GM23338 (cell line): ENCODE measurements at regions not wholly inside any gene's neighbourhood (a gene's known extent, or its start where the extent isn't known, plus 50 kb on each side); places are given as distances from the start of the nearest gene placed in this dataset.

Source experiments
- ATAC-seq: fragments of 200-7000 bp; cut with Tn5 transposase; 3 replicates; pipeline ENCODE4 v1.9.1; 2020
- DNase-seq: peaks from one replicate; pipeline ENCODE4 v3.0.0-alpha.2; 2015; ENCODE audit warnings: low spot score
- H2AFZ ChIP-seq: fragments of 200-600 bp; sonication (generic); 2 replicates; pipeline ENCODE4 v1.8.0; 2016; ENCODE audit warnings: antibody characterized with exemption, mild to moderate bottlenecking, moderate library complexity
- H3F3A ChIP-seq: fragments of 200-600 bp; sonication (generic); replicated peaks from 2 replicates; pipeline ENCODE4 v1.8.0; 2017; ENCODE audit warnings: antibody characterized with exemption, mixed run types, low read depth
- H3K27ac ChIP-seq: fragments of 200-600 bp; sonication (generic); 2 replicates; pipeline ENCODE4 v1.6.1; 2016; ENCODE audit warnings: low read depth
- H3K27me3 ChIP-seq: fragments of 200-600 bp; sonication (generic); 2 replicates; pipeline ENCODE4 v1.8.0; 2016; ENCODE audit warnings: mild to moderate bottlenecking, mixed run types, moderate library complexity; ENCODE audit not compliant: insufficient read depth
- H3K36me3 ChIP-seq: fragments of 200-600 bp; sonication (generic); 2 replicates; pipeline ENCODE4 v1.8.0; 2016; ENCODE audit warnings: mild to moderate bottlenecking; ENCODE audit not compliant: insufficient read depth
- H3K4me1 ChIP-seq: fragments of 200-600 bp; sonication (generic); 2 replicates; pipeline ENCODE4 v1.8.0; 2016; ENCODE audit warnings: mild to moderate bottlenecking, moderate library complexity; ENCODE audit not compliant: insufficient read depth
- H3K4me2 ChIP-seq: fragments of 200-600 bp; sonication (generic); 2 replicates; pipeline ENCODE4 v1.7.1; 2017; ENCODE audit warnings: mixed run types
- H3K4me3 ChIP-seq: fragments of 200-600 bp; sonication (generic); 2 replicates; pipeline ENCODE4 v1.6.1; 2016; ENCODE audit warnings: mixed run types
- H3K79me2 ChIP-seq: fragments of 200-600 bp; sonication (generic); replicated peaks from 2 replicates; pipeline ENCODE4 v1.8.0; 2017; ENCODE audit warnings: mild to moderate bottlenecking; ENCODE audit not compliant: insufficient read depth
- H3K9me2 ChIP-seq: fragments of 200-600 bp; sonication (generic); 2 replicates; pipeline ENCODE4 v1.8.0; 2017; ENCODE audit not compliant: insufficient read depth
- H4K20me1 ChIP-seq: fragments of 200-600 bp; sonication (generic); replicated peaks from 2 replicates; pipeline ENCODE4 v1.8.0; 2017; ENCODE audit warnings: mild to moderate bottlenecking; ENCODE audit not compliant: insufficient read depth
- H3K27ac Mint-ChIP-seq: 2 replicates; pipeline ENCODE4 v1.8.0; 2020; ENCODE audit warnings: inconsistent platforms, mild to moderate bottlenecking, moderate library complexity, mixed read lengths
- H3K27me3 Mint-ChIP-seq: 3 replicates; pipeline ENCODE4 v1.8.0; 2022; ENCODE audit warnings: low read depth, mild to moderate bottlenecking, moderate library complexity, mixed read lengths, inconsistent platforms; ENCODE audit not compliant: insufficient read depth, poor library complexity
- H3K36me3 Mint-ChIP-seq: 3 replicates; pipeline ENCODE4 v1.8.0; 2021; ENCODE audit warnings: low read depth, mild to moderate bottlenecking, inconsistent platforms, moderate library complexity, mixed read lengths
- H3K4me1 Mint-ChIP-seq: 3 replicates; pipeline ENCODE4 v1.8.0; 2020; ENCODE audit warnings: mild to moderate bottlenecking, inconsistent platforms, mixed read lengths
- H3K4me3 Mint-ChIP-seq: 3 replicates; pipeline ENCODE4 v1.8.0; 2021; ENCODE audit warnings: moderate library complexity, mild to moderate bottlenecking, inconsistent platforms, mixed read lengths
- H3K9me3 Mint-ChIP-seq: 3 replicates; pipeline ENCODE4 v1.8.0; 2020; ENCODE audit warnings: moderate library complexity, mild to moderate bottlenecking, inconsistent platforms, mixed read lengths
- NANOG ChIP-seq: IDR thresholded peaks from 2 replicates; pipeline ENCODE4 v1.6.1; 2016; ENCODE audit warnings: antibody characterized with exemption, borderline replicate concordance
- ZNF114 ChIP-seq: fragments of 250-450 bp; sonication (Bioruptor Pico); IDR thresholded peaks from 2 replicates; pipeline ENCODE4 v1.5.0; 2020; ENCODE audit warnings: mild to moderate bottlenecking, moderate library complexity
- TF ChIP-seq, protein P1 (sequence below), 2 experiments: fragments of 200-600 bp in 1 of 2; sonication (generic) in 1 of 2; conservative IDR thresholded peaks; 2 replicates each; pipeline versions ENCODE4 v1.5.1 to v1.6.1; 2016 to 2017; ENCODE audit warnings: antibody characterized with exemption in 2 of 2, low read depth in 2 of 2, mild to moderate bottlenecking in 2 of 2, moderate library complexity in 1 of 2
- TF ChIP-seq, protein P2 (sequence below): fragments of 250-450 bp; sonication (Bioruptor Pico); IDR thresholded peaks from 2 replicates; pipeline ENCODE4 v1.5.0; 2020; ENCODE audit warnings: mild to moderate bottlenecking, moderate library complexity

DNA sequence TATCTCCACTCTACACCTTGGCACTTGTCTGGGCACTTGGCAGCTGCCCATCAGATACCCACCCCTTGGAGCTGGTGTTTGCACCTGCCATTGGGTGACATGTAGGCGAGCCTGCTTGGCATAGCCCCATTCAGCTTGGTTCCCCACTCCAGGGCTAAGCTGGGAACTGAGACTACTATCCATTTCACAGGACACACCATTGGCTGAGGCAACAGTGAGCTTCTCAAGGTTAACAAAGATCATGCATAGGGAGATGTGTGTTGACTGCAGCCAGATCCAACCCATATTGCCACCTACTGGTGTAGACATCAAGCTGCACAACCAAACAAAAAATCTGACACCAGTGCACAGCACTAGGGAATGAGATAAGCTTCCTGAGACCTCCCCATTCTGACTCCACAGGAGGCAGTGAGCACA is 1389.8 kb upstream of the TMEFF2 start:
- H3F3A ChIP-seq: no peaks in the 10 kb centered on the region
- no peaks in the 10 kb centered on the region for H3K27me3 Mint-ChIP-seq
- TF ChIP-seq, protein P1, sequence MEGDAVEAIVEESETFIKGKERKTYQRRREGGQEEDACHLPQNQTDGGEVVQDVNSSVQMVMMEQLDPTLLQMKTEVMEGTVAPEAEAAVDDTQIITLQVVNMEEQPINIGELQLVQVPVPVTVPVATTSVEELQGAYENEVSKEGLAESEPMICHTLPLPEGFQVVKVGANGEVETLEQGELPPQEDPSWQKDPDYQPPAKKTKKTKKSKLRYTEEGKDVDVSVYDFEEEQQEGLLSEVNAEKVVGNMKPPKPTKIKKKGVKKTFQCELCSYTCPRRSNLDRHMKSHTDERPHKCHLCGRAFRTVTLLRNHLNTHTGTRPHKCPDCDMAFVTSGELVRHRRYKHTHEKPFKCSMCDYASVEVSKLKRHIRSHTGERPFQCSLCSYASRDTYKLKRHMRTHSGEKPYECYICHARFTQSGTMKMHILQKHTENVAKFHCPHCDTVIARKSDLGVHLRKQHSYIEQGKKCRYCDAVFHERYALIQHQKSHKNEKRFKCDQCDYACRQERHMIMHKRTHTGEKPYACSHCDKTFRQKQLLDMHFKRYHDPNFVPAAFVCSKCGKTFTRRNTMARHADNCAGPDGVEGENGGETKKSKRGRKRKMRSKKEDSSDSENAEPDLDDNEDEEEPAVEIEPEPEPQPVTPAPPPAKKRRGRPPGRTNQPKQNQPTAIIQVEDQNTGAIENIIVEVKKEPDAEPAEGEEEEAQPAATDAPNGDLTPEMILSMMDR (conservative IDR thresholded peaks at IDR 0.05; ENCODE audit: low read depth in 2 of 2): peak; percentile 45 to 74; a peak in 3 of 4 replicates
- no peak for TF ChIP-seq ZNF114 (CRISPR knock-in tag)
- TF ChIP-seq, protein P2, sequence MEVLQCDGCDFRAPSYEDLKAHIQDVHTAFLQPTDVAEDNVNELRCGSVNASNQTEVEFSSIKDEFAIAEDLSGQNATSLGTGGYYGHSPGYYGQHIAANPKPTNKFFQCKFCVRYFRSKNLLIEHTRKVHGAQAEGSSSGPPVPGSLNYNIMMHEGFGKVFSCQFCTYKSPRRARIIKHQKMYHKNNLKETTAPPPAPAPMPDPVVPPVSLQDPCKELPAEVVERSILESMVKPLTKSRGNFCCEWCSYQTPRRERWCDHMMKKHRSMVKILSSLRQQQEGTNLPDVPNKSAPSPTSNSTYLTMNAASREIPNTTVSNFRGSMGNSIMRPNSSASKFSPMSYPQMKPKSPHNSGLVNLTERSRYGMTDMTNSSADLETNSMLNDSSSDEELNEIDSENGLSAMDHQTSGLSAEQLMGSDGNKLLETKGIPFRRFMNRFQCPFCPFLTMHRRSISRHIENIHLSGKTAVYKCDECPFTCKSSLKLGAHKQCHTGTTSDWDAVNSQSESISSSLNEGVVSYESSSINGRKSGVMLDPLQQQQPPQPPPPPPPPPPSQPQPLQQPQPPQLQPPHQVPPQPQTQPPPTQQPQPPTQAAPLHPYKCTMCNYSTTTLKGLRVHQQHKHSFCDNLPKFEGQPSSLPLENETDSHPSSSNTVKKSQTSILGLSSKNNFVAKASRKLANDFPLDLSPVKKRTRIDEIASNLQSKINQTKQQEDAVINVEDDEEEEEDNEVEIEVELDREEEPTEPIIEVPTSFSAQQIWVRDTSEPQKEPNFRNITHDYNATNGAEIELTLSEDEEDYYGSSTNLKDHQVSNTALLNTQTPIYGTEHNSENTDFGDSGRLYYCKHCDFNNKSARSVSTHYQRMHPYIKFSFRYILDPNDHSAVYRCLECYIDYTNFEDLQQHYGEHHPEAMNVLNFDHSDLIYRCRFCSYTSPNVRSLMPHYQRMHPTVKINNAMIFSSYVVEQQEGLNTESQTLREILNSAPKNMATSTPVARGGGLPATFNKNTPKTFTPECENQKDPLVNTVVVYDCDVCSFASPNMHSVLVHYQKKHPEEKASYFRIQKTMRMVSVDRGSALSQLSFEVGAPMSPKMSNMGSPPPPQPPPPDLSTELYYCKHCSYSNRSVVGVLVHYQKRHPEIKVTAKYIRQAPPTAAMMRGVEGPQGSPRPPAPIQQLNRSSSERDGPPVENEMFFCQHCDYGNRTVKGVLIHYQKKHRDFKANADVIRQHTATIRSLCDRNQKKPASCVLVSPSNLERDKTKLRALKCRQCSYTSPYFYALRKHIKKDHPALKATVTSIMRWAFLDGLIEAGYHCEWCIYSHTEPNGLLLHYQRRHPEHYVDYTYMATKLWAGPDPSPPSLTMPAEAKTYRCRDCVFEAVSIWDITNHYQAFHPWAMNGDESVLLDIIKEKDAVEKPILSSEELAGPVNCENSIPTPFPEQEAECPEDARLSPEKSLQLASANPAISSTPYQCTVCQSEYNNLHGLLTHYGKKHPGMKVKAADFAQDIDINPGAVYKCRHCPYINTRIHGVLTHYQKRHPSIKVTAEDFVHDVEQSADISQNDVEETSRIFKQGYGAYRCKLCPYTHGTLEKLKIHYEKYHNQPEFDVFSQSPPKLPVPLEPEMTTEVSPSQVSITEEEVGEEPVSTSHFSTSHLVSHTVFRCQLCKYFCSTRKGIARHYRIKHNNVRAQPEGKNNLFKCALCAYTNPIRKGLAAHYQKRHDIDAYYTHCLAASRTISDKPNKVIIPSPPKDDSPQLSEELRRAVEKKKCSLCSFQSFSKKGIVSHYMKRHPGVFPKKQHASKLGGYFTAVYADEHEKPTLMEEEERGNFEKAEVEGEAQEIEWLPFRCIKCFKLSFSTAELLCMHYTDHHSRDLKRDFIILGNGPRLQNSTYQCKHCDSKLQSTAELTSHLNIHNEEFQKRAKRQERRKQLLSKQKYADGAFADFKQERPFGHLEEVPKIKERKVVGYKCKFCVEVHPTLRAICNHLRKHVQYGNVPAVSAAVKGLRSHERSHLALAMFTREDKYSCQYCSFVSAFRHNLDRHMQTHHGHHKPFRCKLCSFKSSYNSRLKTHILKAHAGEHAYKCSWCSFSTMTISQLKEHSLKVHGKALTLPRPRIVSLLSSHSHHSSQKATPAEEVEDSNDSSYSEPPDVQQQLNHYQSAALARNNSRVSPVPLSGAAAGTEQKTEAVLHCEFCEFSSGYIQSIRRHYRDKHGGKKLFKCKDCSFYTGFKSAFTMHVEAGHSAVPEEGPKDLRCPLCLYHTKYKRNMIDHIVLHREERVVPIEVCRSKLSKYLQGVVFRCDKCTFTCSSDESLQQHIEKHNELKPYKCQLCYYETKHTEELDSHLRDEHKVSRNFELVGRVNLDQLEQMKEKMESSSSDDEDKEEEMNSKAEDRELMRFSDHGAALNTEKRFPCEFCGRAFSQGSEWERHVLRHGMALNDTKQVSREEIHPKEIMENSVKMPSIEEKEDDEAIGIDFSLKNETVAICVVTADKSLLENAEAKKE (CRISPR knock-in tag): no peak
- TF ChIP-seq NANOG: no peak
- H3K27ac ChIP-seq: no peak overlapping the region
- no peaks in the 10 kb centered on the region for H3K4me1 Mint-ChIP-seq
- no peaks in the 10 kb centered on the region for H3K9me3 Mint-ChIP-seq
- H2AFZ ChIP-seq: no peak overlapping the region
- H3K4me1 ChIP-seq: peaks cover 4% of the 10 kb centered on the region; the same call in 1 of the 2 replicates
- H3K4me3 ChIP-seq: no peak overlapping the region
- no peaks in the 10 kb centered on the region for H3K79me2 ChIP-seq
- H3K4me3 Mint-ChIP-seq: no peak overlapping the region
- H4K20me1 ChIP-seq: no peaks in the 10 kb centered on the region; the same call in 1 of the 2 replicates
- no peaks in the 10 kb centered on the region for H3K36me3 ChIP-seq
- no peaks in the 10 kb centered on the region for H3K9me2 ChIP-seq
- no peaks in the 10 kb centered on the region for H3K27me3 ChIP-seq
- no peak overlapping the region for H3K4me2 ChIP-seq
- peak; percentile 85 for ATAC-seq
- no peak overlapping the region for H3K27ac Mint-ChIP-seq
- peak; percentile 65 for DNase-seq
- no peaks in the 10 kb centered on the region for H3K36me3 Mint-ChIP-seq
